NCI-H1436 treated with DMSO at 0.1 percent for 48 hours (cell line): ENCODE measurements at regions not wholly inside any gene's neighbourhood (a gene's known extent, or its start where the extent isn't known, plus 50 kb on each side); places are given as distances from the start of the nearest gene placed in this dataset.
"Not testable (repeated sequence)": the region's sequence is repeated elsewhere in the genome, so short reads cannot be mapped to it uniquely, and the experiment has no call there.

ENCODE experiments used
- DNase-seq: peaks from one replicate; lab custom pipeline; 2025; lab: John Stamatoyannopoulos, UW

- DNase-seq: no peak
Observed at GRCh38 chr20:39985271-39985827, 703.7 kb downstream of the MAFB start.

GRCh38 chr20:39983655-39984054 is 705.4 kb downstream of the MAFB start:
- DNase-seq: no peak

DNA sequence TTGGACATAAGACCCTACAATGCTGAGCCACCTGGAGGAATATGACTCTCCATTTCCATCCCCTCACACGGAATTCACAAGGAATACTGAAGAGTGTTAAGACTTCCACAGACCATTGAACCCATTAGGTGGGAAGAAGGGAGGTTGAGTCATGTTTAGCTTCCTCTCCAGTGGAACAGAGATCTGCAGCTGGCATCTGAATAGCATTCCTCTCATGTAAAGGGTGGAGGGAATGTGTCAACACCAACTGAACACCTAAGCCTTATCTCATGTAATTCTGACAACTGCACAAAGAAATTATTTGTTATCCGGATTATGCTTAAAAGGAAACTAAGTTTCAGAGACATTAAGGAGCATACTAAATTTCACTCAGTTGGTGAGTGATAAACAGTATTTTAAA is 705.9 kb downstream of the MAFB start:
- DNase-seq: no peak

GRCh38 chr20:39974966-39975501 is 714.0 kb downstream of the MAFB start:
- DNase-seq: no peak

- DNase-seq: no peak
Observed at GRCh38 chr20:39968495-39968894, 720.5 kb downstream of the MAFB start.

DNA sequence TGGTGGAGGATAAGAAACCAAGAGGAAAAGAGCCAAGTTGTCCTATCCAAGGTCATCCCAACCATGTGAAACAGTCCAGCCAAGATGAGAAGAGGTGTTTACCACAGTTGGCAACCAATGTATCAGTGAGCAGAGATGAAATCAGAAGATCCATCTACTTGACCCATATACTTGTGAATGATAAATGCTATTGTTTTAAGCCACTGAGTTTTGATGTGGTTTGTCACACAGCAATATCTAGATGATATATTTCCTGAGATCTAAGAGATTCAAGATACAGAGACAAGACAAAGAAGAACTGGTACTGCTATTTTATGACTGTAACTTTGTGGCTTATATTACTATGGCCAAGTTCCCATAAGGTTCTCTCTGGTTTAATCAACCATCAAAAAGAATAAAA is 721.2 kb downstream of the MAFB start:
- no peak for DNase-seq

- no peak for DNase-seq
Observed at GRCh38 chr20:39961637-39962244, 727.3 kb downstream of the MAFB start.

DNA sequence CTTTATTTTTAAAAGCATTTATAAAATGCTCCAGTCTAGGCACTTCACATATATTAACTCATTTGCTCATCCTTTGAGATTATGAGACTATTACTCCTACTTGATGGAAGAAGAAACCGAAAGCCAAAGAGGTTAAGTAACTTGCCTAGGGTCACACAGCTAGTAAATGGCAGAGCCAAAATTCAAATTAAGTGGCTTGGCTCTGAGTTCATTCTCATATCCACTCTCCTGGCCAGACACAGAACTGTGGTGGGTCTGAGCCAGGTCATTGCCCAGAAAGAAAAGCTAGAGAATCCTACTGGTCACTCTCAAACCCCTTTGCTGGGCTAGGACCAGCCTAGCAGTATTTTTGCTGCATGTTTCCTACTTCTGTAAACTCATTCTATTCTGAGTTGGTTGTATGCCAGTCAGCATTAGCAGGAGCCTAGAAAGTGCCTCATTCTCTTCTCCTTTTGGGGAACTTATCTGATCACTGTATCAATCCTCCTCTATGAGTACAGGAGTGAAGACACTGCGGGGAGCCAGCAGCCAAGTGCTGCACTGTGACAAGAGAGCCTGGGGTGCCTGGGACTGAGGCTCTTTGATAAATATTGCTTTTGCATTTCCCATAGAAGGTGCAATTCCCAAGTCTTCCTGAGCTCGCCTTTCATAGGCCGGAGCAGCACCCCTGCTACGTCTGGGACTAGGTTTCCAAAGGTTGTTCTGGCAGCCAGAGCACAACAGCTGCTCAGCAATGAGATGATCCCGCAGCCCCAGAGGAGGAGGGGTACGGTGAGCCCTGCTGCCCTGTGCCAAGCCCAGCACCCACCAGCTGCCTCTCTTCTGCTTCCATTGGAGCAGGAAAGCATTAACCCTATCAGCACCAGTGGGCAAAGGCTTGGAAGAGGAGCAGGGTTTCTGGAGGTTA is 728.3 kb downstream of the MAFB start:
- no peak for DNase-seq

- DNase-seq: not testable (repeated sequence)
Observed at GRCh38 chr20:39957911-39958310, 731.1 kb downstream of the MAFB start.

- DNase-seq: no peak
Observed at GRCh38 chr20:39954621-39955020, 734.4 kb downstream of the MAFB start.

DNA sequence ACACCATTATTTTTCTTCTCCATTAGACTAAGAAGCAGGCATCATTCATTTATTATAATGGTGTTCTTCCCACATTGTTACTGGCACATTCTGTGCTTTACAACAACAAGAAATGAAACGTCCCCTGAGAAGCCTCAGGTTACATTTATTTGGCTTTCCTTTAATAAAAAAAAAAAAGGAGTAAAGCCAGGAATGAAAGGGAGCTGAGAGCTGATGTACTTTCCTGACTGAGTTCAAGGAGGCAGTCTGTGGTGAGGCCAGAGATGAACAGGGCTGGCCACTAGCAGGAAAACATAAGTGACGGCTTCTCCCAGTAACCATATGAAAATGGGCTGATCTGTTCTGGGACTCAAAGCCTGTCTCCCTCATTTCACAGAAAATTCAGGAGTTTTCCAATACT is 742.1 kb downstream of the MAFB start:
- DNase-seq: no peak

- DNase-seq: no peak
Observed at GRCh38 chr20:39946053-39946810, 742.8 kb downstream of the MAFB start.

- DNase-seq: no peak
Observed at GRCh38 chr20:39944861-39945260, 744.2 kb downstream of the MAFB start.

DNA sequence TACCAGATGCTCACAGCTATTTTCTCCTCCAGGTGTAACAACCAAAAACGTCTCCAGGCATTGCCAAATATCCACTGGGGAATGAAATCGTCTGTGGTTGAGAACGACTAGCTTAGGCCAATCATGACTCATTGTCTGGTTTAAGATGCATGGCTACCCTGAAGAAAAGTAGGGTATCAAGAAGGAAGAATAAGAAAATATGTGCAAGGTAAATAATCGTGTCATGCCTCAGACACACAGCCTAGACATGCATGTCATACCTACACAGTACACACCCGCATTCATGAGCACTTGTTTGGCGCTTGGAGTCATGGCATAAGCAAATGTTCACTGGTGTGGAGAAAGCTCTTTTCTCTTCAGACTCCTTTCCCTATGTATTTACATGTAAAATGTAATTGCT is 745.7 kb downstream of the MAFB start:
- DNase-seq: no peak

- no peak for DNase-seq
Observed at GRCh38 chr20:39941245-39941644, 747.8 kb downstream of the MAFB start.

DNA sequence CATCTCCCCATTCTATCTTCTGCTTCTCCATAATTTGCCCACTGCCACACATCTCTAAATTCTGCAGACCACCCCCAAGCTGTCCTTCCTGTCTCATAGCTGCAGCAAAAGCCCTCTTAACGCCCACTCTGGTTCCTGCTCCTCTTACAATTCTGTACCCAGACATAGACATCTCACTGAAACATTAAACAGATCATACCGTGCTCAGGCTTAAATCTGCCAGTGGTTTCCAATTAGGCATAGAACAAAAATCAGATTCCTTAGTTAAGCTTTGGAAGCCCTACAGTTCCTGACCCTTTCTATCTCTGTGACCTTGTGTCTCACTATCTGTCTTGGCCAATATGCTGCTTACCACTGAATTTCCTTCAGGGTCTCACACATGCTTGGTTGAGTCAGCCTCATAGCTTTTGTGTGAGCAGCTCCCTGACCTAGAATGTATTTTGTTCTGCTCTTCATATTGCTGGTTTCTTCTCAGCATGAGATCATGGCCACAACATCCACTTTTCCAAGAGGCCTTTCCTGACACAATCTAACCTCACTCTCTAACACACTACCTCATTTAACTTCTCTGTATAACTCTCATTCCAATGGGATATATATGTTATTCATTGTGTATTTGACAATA is 749.7 kb downstream of the MAFB start:
- DNase-seq: no peak

- DNase-seq: no peak
Observed at GRCh38 chr20:39936401-39936800, 752.6 kb downstream of the MAFB start.

DNA sequence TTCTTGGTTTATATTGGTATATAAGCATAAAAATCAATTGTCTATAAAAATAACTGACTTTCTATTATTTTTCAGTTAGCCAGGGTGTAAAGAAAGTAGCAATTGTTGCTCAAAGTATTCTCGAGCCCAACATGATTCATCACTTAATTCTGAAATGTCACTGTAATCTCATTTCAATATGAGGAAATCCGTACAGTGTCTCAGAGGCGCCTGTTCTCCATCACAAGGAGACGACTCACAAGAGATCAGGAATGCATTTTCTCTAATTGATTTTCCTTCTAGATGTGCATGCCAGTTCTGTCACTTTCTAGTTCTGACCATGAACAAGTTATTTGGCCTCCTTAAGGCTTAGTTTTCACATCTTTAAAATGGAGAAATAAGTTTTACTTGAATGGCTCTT is 753.1 kb downstream of the MAFB start:
- no peak for DNase-seq

DNA sequence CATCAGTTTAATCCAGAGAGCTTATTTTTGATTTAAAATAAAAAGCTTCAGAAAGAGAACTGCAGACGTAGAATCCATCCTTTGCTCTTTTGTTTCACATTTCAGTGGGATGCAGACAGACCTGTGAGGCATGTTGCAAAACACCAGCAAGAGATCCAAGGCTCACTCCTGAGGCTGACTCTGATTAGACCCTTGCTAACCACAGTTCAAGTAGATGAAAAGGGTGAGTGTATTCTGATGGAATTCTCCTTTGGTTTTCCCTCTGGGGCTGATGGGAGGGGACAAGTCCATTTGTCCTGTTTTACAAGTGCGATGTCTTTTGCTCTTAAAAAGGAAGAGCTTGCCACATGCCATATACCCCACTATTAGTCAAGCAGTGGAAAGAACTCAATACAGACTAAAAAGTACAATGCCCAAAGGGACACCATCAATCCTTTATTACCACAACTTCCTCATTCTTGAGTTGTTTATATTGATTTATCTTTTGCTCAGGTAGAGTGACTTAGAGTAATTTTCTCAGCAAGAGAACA is 772.7 kb downstream of the MAFB start:
- DNase-seq: no peak

- DNase-seq: no peak
Observed at GRCh38 chr20:39913274-39913673, 775.8 kb downstream of the MAFB start.

DNA sequence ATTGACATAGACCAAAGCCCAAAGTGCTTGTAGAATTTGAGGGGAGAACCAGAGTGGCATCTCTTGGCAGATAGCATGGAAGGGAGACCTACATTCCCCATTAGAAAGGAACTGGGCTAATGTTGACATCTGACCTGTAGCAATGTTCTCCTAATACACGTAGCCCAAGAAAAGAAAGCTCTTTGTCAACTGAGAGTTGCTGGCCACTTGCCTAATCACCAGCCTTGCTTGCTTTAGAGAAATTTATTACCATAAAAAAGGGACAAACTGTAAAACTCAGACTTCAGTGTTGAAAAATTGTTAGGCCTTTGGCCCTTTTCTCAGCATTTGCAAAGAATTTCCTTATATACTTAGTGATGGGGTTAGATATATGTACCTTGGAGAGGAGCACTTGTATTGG is 777.5 kb downstream of the MAFB start:
- no peak for DNase-seq

GRCh38 chr20:39910536-39910935 is 778.5 kb downstream of the MAFB start:
- DNase-seq: no peak
